ENCODE measurements at regions not wholly inside any gene's neighbourhood (a gene's known extent, or its start where the extent isn't known, plus 50 kb on each side); places are given as distances from the start of the nearest gene placed in this dataset.

- POLR2A ChIA-PET, result interaction anchor here (0.7 kb wide), 1 partner anchor 225 kb away, joined by 4 read pairs; no protein-coding TSS in a partner anchor
Measured at GRCh38 chr6:8274226-8274625, 161.1 kb downstream of the SLC35B3 start.

GRCh38 chr6:8269872-8270454, 165.4 kb downstream of the SLC35B3 start:
- no peaks in the 10 kb centered on the region for H3K79me2 ChIP-seq (ENCODE audit: insufficient read depth, low read depth, low read length)
- CTCF ChIA-PET (ENCODE audit: unreplicated experiment), result no interaction called here
- no peak overlapping the region for H3K4me3 ChIP-seq (ENCODE audit: low read depth, low read length, poor library complexity, severe bottlenecking)
- no peak overlapping the region for H3K27ac ChIP-seq (ENCODE audit: low read depth, low read length, poor library complexity, severe bottlenecking)
- intact Hi-C loops (cut with micrococcal nuclease; ENCODE audit: unreplicated experiment), result no loop called here
- no peaks in the 10 kb centered on the region for H3K9me3 ChIP-seq (ENCODE audit: low read length)
- no peak overlapping the region for H2AFZ ChIP-seq (ENCODE audit: low read length)
- no peak for DNase-seq (ENCODE audit: low spot score)
- no peak overlapping the region for H3K4me2 ChIP-seq (ENCODE audit: low read length)
- TF ChIP-seq CTCF (conservative IDR thresholded peaks at IDR 0.05; ENCODE audit: low read length) (no peak), EZH2phosphoT487 (IDR thresholded peaks at IDR 0.05; ENCODE audit: borderline replicate concordance, low read depth, low read length) (no peak)
- H4K20me1 ChIP-seq (ENCODE audit: insufficient read depth, low read length), result no peaks in the 10 kb centered on the region
- H3K4me1 ChIP-seq (ENCODE audit: insufficient read depth, low read length, poor library complexity, severe bottlenecking), result no peaks in the 10 kb centered on the region
- POLR2A ChIA-PET, result no interaction called here
- BruUV-seq (replicated peaks), result no TSS peak
- H3K36me3 ChIP-seq (ENCODE audit: insufficient read depth, low read length), result no peaks in the 10 kb centered on the region
- no peaks in the 10 kb centered on the region for H3K9me2 ChIP-seq (ENCODE audit: insufficient read depth, low read length)

More at GRCh38 chr6:8274226-8274625, 161.1 kb downstream of the SLC35B3 start:
- intact Hi-C loops (cut with micrococcal nuclease; ENCODE audit: unreplicated experiment), result no loop called here
- H3K27ac ChIP-seq (ENCODE audit: low read depth, low read length, poor library complexity, severe bottlenecking), result no peak overlapping the region
- TF ChIP-seq EZH2phosphoT487 (IDR thresholded peaks at IDR 0.05; ENCODE audit: borderline replicate concordance, low read depth, low read length) (no peak), CTCF (conservative IDR thresholded peaks at IDR 0.05; ENCODE audit: low read length) (no peak)
- H3K4me3 ChIP-seq (ENCODE audit: low read depth, low read length, poor library complexity, severe bottlenecking), result no peak overlapping the region
- no peak overlapping the region for H3K4me2 ChIP-seq (ENCODE audit: low read length)
- no peaks in the 10 kb centered on the region for H3K36me3 ChIP-seq (ENCODE audit: insufficient read depth, low read length)
- H3K9me3 ChIP-seq (ENCODE audit: low read length), result no peaks in the 10 kb centered on the region
- H2AFZ ChIP-seq (ENCODE audit: low read length), result no peak overlapping the region
- no TSS peak for BruUV-seq (replicated peaks)
- H3K79me2 ChIP-seq (ENCODE audit: insufficient read depth, low read depth, low read length), result no peaks in the 10 kb centered on the region
- DNase-seq (ENCODE audit: low spot score), result no peak
- CTCF ChIA-PET (ENCODE audit: unreplicated experiment), result no interaction called here
- no peaks in the 10 kb centered on the region for H3K9me2 ChIP-seq (ENCODE audit: insufficient read depth, low read length)
- no peaks in the 10 kb centered on the region for H3K4me1 ChIP-seq (ENCODE audit: insufficient read depth, low read length, poor library complexity, severe bottlenecking)
- H4K20me1 ChIP-seq (ENCODE audit: insufficient read depth, low read length), result no peaks in the 10 kb centered on the region

GRCh38 chr6:8269094-8269493, 166.3 kb downstream of the SLC35B3 start:
- no TSS peak for BruUV-seq (replicated peaks)
- H3K9me2 ChIP-seq (ENCODE audit: insufficient read depth, low read length), result no peaks in the 10 kb centered on the region
- CTCF ChIA-PET (ENCODE audit: unreplicated experiment), result no interaction called here

More at GRCh38 chr6:8269094-8269493, 166.3 kb downstream of the SLC35B3 start:
- POLR2A ChIA-PET, result no interaction called here
- Histone ChIP-seq H4K20me1 (ENCODE audit: insufficient read depth, low read length) (no peaks in the 10 kb centered on the region), H3K4me2 (ENCODE audit: low read length) (no peak overlapping the region), H3K36me3 (ENCODE audit: insufficient read depth, low read length) (no peaks in the 10 kb centered on the region), H3K79me2 (ENCODE audit: insufficient read depth, low read depth, low read length) (no peaks in the 10 kb centered on the region), H2AFZ (ENCODE audit: low read length) (no peak overlapping the region), H3K4me3 (ENCODE audit: low read depth, low read length, poor library complexity, severe bottlenecking) (no peak overlapping the region), H3K9me3 (ENCODE audit: low read length) (no peaks in the 10 kb centered on the region), H3K4me1 (ENCODE audit: insufficient read depth, low read length, poor library complexity, severe bottlenecking) (no peaks in the 10 kb centered on the region), H3K27ac (ENCODE audit: low read depth, low read length, poor library complexity, severe bottlenecking) (no peak overlapping the region)
- no peak for TF ChIP-seq CTCF (conservative IDR thresholded peaks at IDR 0.05; ENCODE audit: low read length)
- no peak for TF ChIP-seq EZH2phosphoT487 (IDR thresholded peaks at IDR 0.05; ENCODE audit: borderline replicate concordance, low read depth, low read length)
- DNase-seq (ENCODE audit: low spot score), result no peak
- intact Hi-C loops (cut with micrococcal nuclease; ENCODE audit: unreplicated experiment), result no loop called here
